Progenitor cell of endocrine pancreas (in vitro differentiated cells): ENCODE measurements at regions not wholly inside any gene's neighbourhood (a gene's known extent, or its start where the extent isn't known, plus 50 kb on each side); places are given as distances from the start of the nearest gene placed in this dataset.
A peak's percentile ranks its signal among the peaks of the same experiment; 100 is the strongest.
"Not testable (repeated sequence)": the region's sequence is repeated elsewhere in the genome, so short reads cannot be mapped to it uniquely, and the experiment has no call there.

Source experiments
- DNase-seq: peaks from one replicate; pipeline ENCODE4 v3.0.0; 2021; ENCODE audit warnings: low spot score; ENCODE audit not compliant: unreplicated experiment
- H3K27ac Mint-ChIP-seq: 2 replicates; pipeline ENCODE4 v1.8.0; 2021; ENCODE audit warnings: mild to moderate bottlenecking, moderate library complexity, mixed read lengths
- H3K27me3 Mint-ChIP-seq: 2 replicates; pipeline ENCODE4 v1.8.0; 2021; ENCODE audit warnings: mixed read lengths
- H3K36me3 Mint-ChIP-seq: 2 replicates; pipeline ENCODE4 v1.8.0; 2022; ENCODE audit warnings: mixed read lengths; ENCODE audit not compliant: insufficient read depth
- H3K4me1 Mint-ChIP-seq: 2 replicates; pipeline ENCODE4 v1.8.0; 2021; ENCODE audit warnings: low read depth, mixed read lengths
- H3K4me3 Mint-ChIP-seq: 2 replicates; pipeline ENCODE4 v1.8.0; 2021; ENCODE audit warnings: low read depth, mild to moderate bottlenecking, moderate library complexity, mixed read lengths
- H3K9me3 Mint-ChIP-seq: 2 replicates; pipeline ENCODE4 v1.8.0; 2021; ENCODE audit warnings: low read depth, mixed read lengths
- TF ChIP-seq, protein P1 (sequence below): fragments of 200-600 bp; sonication (generic); IDR thresholded peaks from one replicate; pipeline ENCODE4 v1.5.0; 2021; ENCODE audit warnings: antibody characterized with exemption, mild to moderate bottlenecking; ENCODE audit not compliant: unreplicated experiment

- Mint-ChIP-seq H3K27ac (no peak overlapping the region), H3K27me3 (no peaks in the 10 kb centered on the region), H3K9me3 (peaks cover 14% of the 10 kb centered on the region), H3K4me3 (no peak overlapping the region), H3K4me1 (peaks cover 5% of the 10 kb centered on the region), H3K36me3 (no peaks in the 10 kb centered on the region)
- DNase-seq: no peak
- TF ChIP-seq, protein P1, sequence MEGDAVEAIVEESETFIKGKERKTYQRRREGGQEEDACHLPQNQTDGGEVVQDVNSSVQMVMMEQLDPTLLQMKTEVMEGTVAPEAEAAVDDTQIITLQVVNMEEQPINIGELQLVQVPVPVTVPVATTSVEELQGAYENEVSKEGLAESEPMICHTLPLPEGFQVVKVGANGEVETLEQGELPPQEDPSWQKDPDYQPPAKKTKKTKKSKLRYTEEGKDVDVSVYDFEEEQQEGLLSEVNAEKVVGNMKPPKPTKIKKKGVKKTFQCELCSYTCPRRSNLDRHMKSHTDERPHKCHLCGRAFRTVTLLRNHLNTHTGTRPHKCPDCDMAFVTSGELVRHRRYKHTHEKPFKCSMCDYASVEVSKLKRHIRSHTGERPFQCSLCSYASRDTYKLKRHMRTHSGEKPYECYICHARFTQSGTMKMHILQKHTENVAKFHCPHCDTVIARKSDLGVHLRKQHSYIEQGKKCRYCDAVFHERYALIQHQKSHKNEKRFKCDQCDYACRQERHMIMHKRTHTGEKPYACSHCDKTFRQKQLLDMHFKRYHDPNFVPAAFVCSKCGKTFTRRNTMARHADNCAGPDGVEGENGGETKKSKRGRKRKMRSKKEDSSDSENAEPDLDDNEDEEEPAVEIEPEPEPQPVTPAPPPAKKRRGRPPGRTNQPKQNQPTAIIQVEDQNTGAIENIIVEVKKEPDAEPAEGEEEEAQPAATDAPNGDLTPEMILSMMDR: no peak
Observed at GRCh38 chrX:13215729-13216128, 104.1 kb downstream of the ATXN3L start.

- Mint-ChIP-seq H3K9me3 (peaks cover 20% of the 10 kb centered on the region), H3K4me1 (no peaks in the 10 kb centered on the region), H3K36me3 (no peaks in the 10 kb centered on the region), H3K4me3 (no peak overlapping the region), H3K27ac (peak overlapping the region; percentile 43), H3K27me3 (no peaks in the 10 kb centered on the region)
- DNase-seq: no peak
- TF ChIP-seq, protein P1: no peak
Observed at GRCh38 chrX:13212191-13212651, 107.6 kb downstream of the ATXN3L start.

GRCh38 chrX:13210142-13210541 lies 109.7 kb downstream of the ATXN3L start:
- H3K27ac Mint-ChIP-seq, H3K4me3 Mint-ChIP-seq, H3K36me3 Mint-ChIP-seq, H3K4me1 Mint-ChIP-seq, DNase-seq, H3K27me3 Mint-ChIP-seq: not testable (repeated sequence)
- peaks cover 17% of the 10 kb centered on the region for H3K9me3 Mint-ChIP-seq

DNA sequence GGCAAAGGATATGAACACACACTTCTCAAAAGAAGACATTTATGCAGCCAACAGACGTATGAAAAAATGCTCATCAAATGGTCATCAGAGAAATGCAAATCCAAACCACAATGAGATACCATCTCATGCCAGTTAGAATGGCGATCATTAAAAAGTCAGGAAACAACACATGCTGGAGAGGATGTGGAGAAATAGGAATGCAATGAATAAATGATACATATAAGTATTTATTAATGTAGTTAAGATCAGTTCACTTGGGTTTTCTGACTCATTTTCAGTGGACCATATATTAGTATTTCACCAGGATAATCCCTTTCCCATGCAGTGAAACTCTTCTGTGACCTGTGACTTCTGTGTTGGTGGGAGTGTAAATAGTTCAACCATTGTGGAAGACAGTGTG lies 110.1 kb downstream of the ATXN3L start:
- peaks cover 18% of the 10 kb centered on the region for H3K9me3 Mint-ChIP-seq
- H3K27ac Mint-ChIP-seq, H3K4me3 Mint-ChIP-seq, H3K4me1 Mint-ChIP-seq, DNase-seq, H3K36me3 Mint-ChIP-seq, H3K27me3 Mint-ChIP-seq: not testable (repeated sequence)

GRCh38 chrX:13208281-13208935 lies 111.4 kb downstream of the ATXN3L start:
- H3K4me3 Mint-ChIP-seq: no peak overlapping the region
- H3K4me1 Mint-ChIP-seq: no peaks in the 10 kb centered on the region
- DNase-seq: no peak
- H3K27ac Mint-ChIP-seq: no peak overlapping the region
- TF ChIP-seq, protein P1: no peak
- no peaks in the 10 kb centered on the region for H3K27me3 Mint-ChIP-seq
- H3K36me3 Mint-ChIP-seq: no peaks in the 10 kb centered on the region
- peaks cover 18% of the 10 kb centered on the region for H3K9me3 Mint-ChIP-seq

DNA sequence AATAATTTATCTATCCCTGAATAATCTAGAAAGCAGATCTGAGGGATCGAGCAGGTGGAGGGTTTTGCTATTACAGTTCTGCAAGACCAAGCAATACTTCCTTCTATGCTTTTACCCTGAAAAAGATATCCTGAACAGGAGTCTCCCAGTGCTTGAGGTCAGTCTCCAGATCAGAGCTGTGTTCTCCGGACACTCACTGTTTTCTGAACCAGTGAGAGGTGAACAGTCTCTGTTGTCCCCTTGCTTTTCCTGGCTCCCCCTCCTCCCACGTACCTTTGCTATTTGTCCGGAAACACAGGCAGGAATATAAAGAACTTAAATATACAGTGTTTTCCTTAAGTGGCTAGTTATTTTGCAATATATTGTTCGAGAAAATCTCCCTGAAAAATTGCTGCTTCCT lies 116.6 kb downstream of the ATXN3L start:
- H3K4me1 Mint-ChIP-seq: peaks cover 5% of the 10 kb centered on the region
- H3K4me3 Mint-ChIP-seq: no peak overlapping the region
- H3K36me3 Mint-ChIP-seq: no peaks in the 10 kb centered on the region
- TF ChIP-seq, protein P1: no peak
- no peak for DNase-seq
- H3K27me3 Mint-ChIP-seq: no peaks in the 10 kb centered on the region
- no peak overlapping the region for H3K27ac Mint-ChIP-seq
- H3K9me3 Mint-ChIP-seq: peaks cover 26% of the 10 kb centered on the region
